ENCODE measurements at regions not wholly inside any gene's neighbourhood (a gene's known extent, or its start where the extent isn't known, plus 50 kb on each side); places are given as distances from the start of the nearest gene placed in this dataset.

- Histone ChIP-seq H3K27me3 (ENCODE audit: control insufficient read depth in 2 of 2, insufficient read depth in 2 of 2, low read length in 2 of 2) (no peaks in the 10 kb centered on the region), H3K4me3 (replicated peaks in 1 of 3; ENCODE audit: insufficient read depth in 1 of 3, low read depth in 1 of 3, low read length in 3 of 3) (no peak overlapping the region), H3K4me1 (ENCODE audit: control insufficient read depth, extremely low read depth, insufficient read depth, low read length) (no peaks in the 10 kb centered on the region), H3K36me3 (ENCODE audit: control insufficient read depth in 2 of 2, extremely low read depth in 1 of 2, insufficient read depth in 2 of 2, low read length in 2 of 2) (no peaks in the 10 kb centered on the region), H2AFZ (ENCODE audit: low read depth, low read length) (no peak overlapping the region), H3K4me2 (ENCODE audit: insufficient read depth, low read length) (no peak overlapping the region), H3K27ac (ENCODE audit: insufficient read depth, low read depth, low read length) (no peak overlapping the region), H3K9me1 (replicated peaks; ENCODE audit: control insufficient read depth, extremely low read depth, insufficient read depth, low read length) (no peaks in the 10 kb centered on the region), H4K20me1 (replicated peaks; ENCODE audit: control insufficient read depth, extremely low read depth, insufficient read depth, low read length) (no peaks in the 10 kb centered on the region), H3K79me2 (ENCODE audit: control insufficient read depth, insufficient read depth, low read length) (no peaks in the 10 kb centered on the region), H3K9me3 (replicated peaks; ENCODE audit: control insufficient read depth, insufficient read depth, low read length) (peaks cover 12% of the 10 kb centered on the region), H3K9ac (replicated peaks; ENCODE audit: extremely low read depth, insufficient read depth, low read length) (no peak overlapping the region)
- dilution Hi-C loops (cut with MboI; ENCODE audit: extremely low pct_ligation_motif_present, low sequenced_read_pairs) = no loop called here
- FAIRE-seq (no peak), DNase-seq (ENCODE audit: low read depth, low spot score) (no peak)
- POLR2A ChIA-PET = no interaction called here
- CTCF ChIA-PET = no interaction called here
- no peak for TF ChIP-seq CTCF (IDR thresholded peaks at IDR 0.05; ENCODE audit: extremely low read depth in 1 of 2, insufficient read depth in 1 of 2, low read depth in 1 of 2, low read length in 2 of 2)
- no peak for TF ChIP-seq FOS (IDR thresholded peaks at IDR 0.05; ENCODE audit: borderline replicate concordance, insufficient read depth, low read length)
- no peak for TF ChIP-seq GATA2 (IDR thresholded peaks at IDR 0.05; ENCODE audit: insufficient read depth, insufficient read length, low read depth, low read length)
- TF ChIP-seq JUN (IDR thresholded peaks at IDR 0.05; ENCODE audit: borderline replicate concordance, insufficient read depth, insufficient read length, low read depth) = no peak
- TF ChIP-seq MAX (IDR thresholded peaks at IDR 0.05; ENCODE audit: insufficient read depth, insufficient read length) = no peak
- no peak for TF ChIP-seq EZH2 (IDR thresholded peaks at IDR 0.05; ENCODE audit: borderline replicate concordance, low read depth, low read length, severe bottlenecking)
- no peak for TF ChIP-seq POLR2AphosphoS5 (IDR thresholded peaks at IDR 0.05; ENCODE audit: insufficient read depth, low read depth, low read length)
- no peak for TF ChIP-seq POLR2A (IDR thresholded peaks at IDR 0.05; ENCODE audit: low read depth, low read length)
- BruUV-seq (replicated peaks) = no TSS peak
- intact Hi-C loops (cut with micrococcal nuclease) = no loop called here
Measured at GRCh38 chr1:4000811-4001251, 100.8 kb upstream of the C1orf174 start.
